ENCODE measurements at regions not wholly inside any gene's neighbourhood (a gene's known extent, or its start where the extent isn't known, plus 50 kb on each side); places are given as distances from the start of the nearest gene placed in this dataset.

GRCh38 chr3:165339753-165340152 lies 143.6 kb upstream of the SLITRK3 start:
- peak; percentile 68 for TF ChIP-seq CTCF (conservative IDR thresholded peaks at IDR 0.05; ENCODE audit: low read depth, low read length)
- no peak for TF ChIP-seq EZH2 (IDR thresholded peaks at IDR 0.05; ENCODE audit: low read length, unreplicated experiment)
- TF ChIP-seq EZH2phosphoT487 (IDR thresholded peaks at IDR 0.05; ENCODE audit: borderline replicate concordance, low read length): no peak

Data from PC-3 (cell line).